H9 (cell line): ENCODE measurements at regions not wholly inside any gene's neighbourhood (a gene's known extent, or its start where the extent isn't known, plus 50 kb on each side); places are given as distances from the start of the nearest gene placed in this dataset.

Source experiments
- DNase-seq: peaks from one replicate; pipeline ENCODE4 v3.0.0-alpha.2; 2017
- H2AFZ ChIP-seq: one replicate; pipeline ENCODE4 v1.6.1; 2013; ENCODE audit warnings: mild to moderate bottlenecking, low read length, control low read depth, moderate library complexity
- H2AK5ac ChIP-seq: 2 replicates; pipeline ENCODE4 v1.6.1; 2013; ENCODE audit warnings: low read length, control low read depth, mixed read lengths; ENCODE audit not compliant: insufficient read length
- H2BK120ac ChIP-seq: one replicate; pipeline ENCODE4 v1.6.1; 2013; ENCODE audit warnings: low read depth, mild to moderate bottlenecking, low read length, control low read depth, inconsistent platforms; ENCODE audit not compliant: poor library complexity, severe bottlenecking
- H2BK12ac ChIP-seq: 2 replicates; pipeline ENCODE4 v1.6.1; 2013; ENCODE audit warnings: low read length, control low read depth, mixed read lengths, low read depth; ENCODE audit not compliant: insufficient read length
- H2BK15ac ChIP-seq: 2 replicates; pipeline ENCODE4 v1.6.1; 2013; ENCODE audit warnings: low read depth, low read length, control low read depth
- H2BK20ac ChIP-seq: one replicate; pipeline ENCODE4 v1.6.1; 2013; ENCODE audit warnings: low read depth, mild to moderate bottlenecking, low read length, control low read depth, inconsistent platforms; ENCODE audit not compliant: poor library complexity, severe bottlenecking
- H2BK5ac ChIP-seq: 2 replicates; pipeline ENCODE4 v1.6.1; 2013; ENCODE audit warnings: low read length, control low read depth, mixed read lengths; ENCODE audit not compliant: insufficient read length
- H3K14ac ChIP-seq: 2 replicates; pipeline ENCODE4 v1.6.1; 2013; ENCODE audit warnings: low read length, control low read depth; ENCODE audit not compliant: insufficient read depth
- H3K18ac ChIP-seq: 2 replicates; pipeline ENCODE4 v1.6.1; 2013; ENCODE audit warnings: low read depth, mild to moderate bottlenecking, mixed read lengths, low read length, control low read depth; ENCODE audit not compliant: insufficient read length
- H3K23ac ChIP-seq: 2 replicates; pipeline ENCODE4 v1.6.1; 2013; ENCODE audit warnings: low read length, control low read depth, mixed read lengths, low read depth; ENCODE audit not compliant: insufficient read length
- H3K23me2 ChIP-seq: 2 replicates; pipeline ENCODE4 v1.6.1; 2013; ENCODE audit warnings: low read depth, mild to moderate bottlenecking, mixed read lengths, low read length, control low read depth; ENCODE audit not compliant: insufficient read length, poor library complexity, severe bottlenecking
- H3K27ac ChIP-seq: 2 replicates; pipeline ENCODE4 v1.5.1; 2013; ENCODE audit warnings: low read length, control low read depth, mixed read lengths, low read depth; ENCODE audit not compliant: insufficient read length
- H3K27me3 ChIP-seq: 2 replicates; pipeline ENCODE4 v1.6.1; 2013; ENCODE audit warnings: low read length, control low read depth, inconsistent platforms; ENCODE audit not compliant: insufficient read depth
- H3K4ac ChIP-seq: 2 replicates; pipeline ENCODE4 v1.6.1; 2013; ENCODE audit warnings: low read depth, mild to moderate bottlenecking, control low read depth, inconsistent platforms, low read length, moderate library complexity
- H3K4me1 ChIP-seq: 2 replicates; pipeline ENCODE4 v1.6.1; 2013; ENCODE audit warnings: low read length, control low read depth, inconsistent platforms; ENCODE audit not compliant: insufficient read depth
- H3K4me2 ChIP-seq: 2 replicates; pipeline ENCODE4 v1.6.1; 2013; ENCODE audit warnings: low read length, control low read depth, mixed read lengths; ENCODE audit not compliant: insufficient read length, insufficient read depth
- H3K56ac ChIP-seq: 2 replicates; pipeline ENCODE4 v1.6.1; 2013; ENCODE audit warnings: low read depth, mild to moderate bottlenecking, mixed read lengths, low read length, control low read depth; ENCODE audit not compliant: insufficient read length
- H3K79me1 ChIP-seq: 2 replicates; pipeline ENCODE4 v1.6.1; 2013; ENCODE audit warnings: low read depth, mild to moderate bottlenecking, moderate library complexity, low read length, control low read depth, inconsistent platforms; ENCODE audit not compliant: insufficient read depth, poor library complexity, severe bottlenecking
- H3K79me2 ChIP-seq: 2 replicates; pipeline ENCODE4 v1.6.1; 2013; ENCODE audit warnings: low read length, control low read depth, inconsistent platforms; ENCODE audit not compliant: insufficient read depth
- H3K9ac ChIP-seq: 2 replicates; pipeline ENCODE4 v1.6.1; 2013; ENCODE audit warnings: low read length, control low read depth, mixed read lengths; ENCODE audit not compliant: insufficient read length; ENCODE audit errors: extremely low read depth
- H3K9me3 ChIP-seq: one replicate; pipeline ENCODE4 v1.6.1; 2013; ENCODE audit warnings: low read depth, low read length, inconsistent platforms; ENCODE audit not compliant: control insufficient read depth
- H3T11ph ChIP-seq: one replicate; pipeline ENCODE4 v1.6.1; 2013; ENCODE audit warnings: mild to moderate bottlenecking, low read length, control low read depth, inconsistent platforms
- H4K20me1 ChIP-seq: one replicate; pipeline ENCODE4 v1.6.1; 2013; ENCODE audit not compliant: control insufficient read depth, insufficient read length, insufficient read depth
- H4K5ac ChIP-seq: 2 replicates; pipeline ENCODE4 v1.6.1; 2013; ENCODE audit warnings: low read depth, mild to moderate bottlenecking, mixed read lengths, low read length, control low read depth; ENCODE audit not compliant: insufficient read length
- H4K8ac ChIP-seq: replicated peaks from 2 replicates; pipeline ENCODE4 v1.6.1; 2013; ENCODE audit warnings: low read length, control low read depth, mixed read lengths, low read depth; ENCODE audit not compliant: insufficient read length
- H4K91ac ChIP-seq: 2 replicates; pipeline ENCODE4 v1.6.1; 2013; ENCODE audit warnings: low read depth, mild to moderate bottlenecking, moderate library complexity, mixed read lengths, low read length, control low read depth; ENCODE audit not compliant: insufficient read length
- H3K27ac Mint-ChIP-seq, 3 experiments: 2 replicates in 2 of 3; 3 replicates in 1 of 3; pipeline ENCODE4 v1.8.0; 2020 to 2021; ENCODE audit warnings: mixed read lengths in 3 of 3, mild to moderate bottlenecking in 1 of 3, moderate library complexity in 1 of 3
- H3K27me3 Mint-ChIP-seq: 2 replicates; pipeline ENCODE4 v1.8.0; 2021; ENCODE audit warnings: low read depth, mild to moderate bottlenecking, moderate library complexity, mixed read lengths
- H3K36me3 Mint-ChIP-seq, 3 experiments: 2 replicates in 2 of 3; 3 replicates in 1 of 3; pipeline ENCODE4 v1.8.0; 2020 to 2021; ENCODE audit warnings: low read depth in 3 of 3, mixed read lengths in 3 of 3; ENCODE audit not compliant: insufficient read depth in 1 of 3
- H3K4me1 Mint-ChIP-seq, 2 experiments: 2 replicates each; pipeline ENCODE4 v1.8.0; 2020; ENCODE audit warnings: mixed read lengths in 2 of 2
- H3K4me3 Mint-ChIP-seq, 2 experiments: 2 replicates in 1 of 2; 3 replicates in 1 of 2; pipeline ENCODE4 v1.8.0; 2020 to 2021; ENCODE audit warnings: mild to moderate bottlenecking in 2 of 2, mixed read lengths in 2 of 2, moderate library complexity in 1 of 2
- H3K9me3 Mint-ChIP-seq, 2 experiments: 2 replicates in 1 of 2; 3 replicates in 1 of 2; pipeline ENCODE4 v1.8.0; 2020; ENCODE audit warnings: mild to moderate bottlenecking in 2 of 2, mixed read lengths in 2 of 2, moderate library complexity in 1 of 2
- CTCF ChIP-seq: fragments of 200-600 bp; sonication (generic); conservative IDR thresholded peaks from 3 replicates; pipeline ENCODE4 v1.8.0; 2021; ENCODE audit warnings: antibody characterized with exemption, mild to moderate bottlenecking
- WGBS: extraction: QIAGEN DNeasy Blood & Tissue Kit; methylation state at CpG from one replicate; pipeline ENCODE4 v1.1.7; 2013; ENCODE audit warnings: missing lambda C conversion rate, low lambda C conversion rate, mixed read lengths; ENCODE audit not compliant: insufficient read length; ENCODE audit errors: extremely low coverage; 5-methylcytosine and 5-hydroxymethylcytosine counted together

GRCh38 chr15:94615688-94616087, 384.3 kb downstream of the MCTP2 start:
- H3K9me3 ChIP-seq: no peaks in the 10 kb centered on the region
- no peak overlapping the region for H3K9ac ChIP-seq
- H3K4me3 Mint-ChIP-seq: no peak overlapping the region
- peaks cover 1 to 6% of the 10 kb centered on the region in 2 experiments; a peak in 3 of 4 replicates for H3K4me1 Mint-ChIP-seq
- H2AFZ ChIP-seq: no peak overlapping the region
- no peak overlapping the region for H4K91ac ChIP-seq
- H2BK20ac ChIP-seq: no peak overlapping the region
- no peak overlapping the region for H4K5ac ChIP-seq
- no peak overlapping the region for H3K27ac Mint-ChIP-seq
- no peaks in the 10 kb centered on the region for H3K9me3 Mint-ChIP-seq
- H3K27ac ChIP-seq: no peak overlapping the region
- no peaks in the 10 kb centered on the region for H3K36me3 Mint-ChIP-seq
- TF ChIP-seq CTCF: no peak
- H3K27me3 Mint-ChIP-seq: no peaks in the 10 kb centered on the region; the same call in 1 of the 2 replicates
- H3K56ac ChIP-seq: no peak overlapping the region
- no peak overlapping the region for H2BK12ac ChIP-seq
- no peaks in the 10 kb centered on the region for H3K79me1 ChIP-seq
- H3K14ac ChIP-seq: no peak overlapping the region
- no peak overlapping the region for H2AK5ac ChIP-seq
- no peak for DNase-seq
- H2BK5ac ChIP-seq: no peak overlapping the region
- H3K27me3 ChIP-seq: no peaks in the 10 kb centered on the region
- H3K4me2 ChIP-seq: no peak overlapping the region
- no peaks in the 10 kb centered on the region for H3K23me2 ChIP-seq
- H3K79me2 ChIP-seq: no peaks in the 10 kb centered on the region
- H3K23ac ChIP-seq: no peak overlapping the region
- no peak overlapping the region for H3T11ph ChIP-seq
- H4K8ac ChIP-seq: no peak overlapping the region
- H4K20me1 ChIP-seq: no peaks in the 10 kb centered on the region
- no peak overlapping the region for H3K4ac ChIP-seq
- H3K18ac ChIP-seq: no peak overlapping the region
- no CpG with 5 or more reads among the region's 3 CpGs for whole genome bisulfite sequencing
- H3K4me1 ChIP-seq: no peaks in the 10 kb centered on the region
- no peak overlapping the region for H2BK15ac ChIP-seq
- no peak overlapping the region for H2BK120ac ChIP-seq
